Peyer's patch (tissue), 4 donors: ENCODE measurements at regions not wholly inside any gene's neighbourhood (a gene's known extent, or its start where the extent isn't known, plus 50 kb on each side); places are given as distances from the start of the nearest gene placed in this dataset.

ENCODE experiments used
- CTCF ChIP-seq, 6 experiments: fragments of 450-650 bp in 4 of 6; fragments of 200-600 bp in 2 of 6; sonication (generic) in 1 of 6; IDR thresholded peaks; one replicate each; pipeline ENCODE4 v1.5.1; 2017 to 2019; ENCODE audit warnings: antibody characterized with exemption in 6 of 6, mild to moderate bottlenecking in 3 of 6, moderate library complexity in 1 of 6
- POLR2A ChIP-seq, 2 donors: fragments of 450-650 bp; IDR thresholded peaks; one replicate each; pipeline ENCODE4 v1.5.1; 2017; ENCODE audit warnings: antibody characterized with exemption in 2 of 2, mild to moderate bottlenecking in 2 of 2, moderate library complexity in 2 of 2

- no peak for TF ChIP-seq POLR2A (IDR thresholded peaks at IDR 0.05)
- no peak for TF ChIP-seq CTCF (IDR thresholded peaks at IDR 0.05)
These were observed 768.6 kb downstream of the ZPLD1 start for GRCh38 chr3:103203441-103203840.
